A549 (cell line): ENCODE measurements at regions not wholly inside any gene's neighbourhood (a gene's known extent, or its start where the extent isn't known, plus 50 kb on each side); places are given as distances from the start of the nearest gene placed in this dataset.

ENCODE experiments used
- ATAC-seq, 2 experiments: fragments of 200-7000 bp in 1 of 2; fragments of >200 bp in 1 of 2; cut with Nextera tagmentation in 1 of 2; cut with Tn5 transposase in 1 of 2; 3 replicates each; pipeline versions ENCODE4 v1.8.0 to v1.9.1; 2018 to 2020; ENCODE audit warnings: mild to moderate bottlenecking in 1 of 2, moderate library complexity in 1 of 2
- CTCF ChIA-PET: fragments of 300-600 bp; sonication (Branson Sonifier 250); formaldehyde crosslinking; extraction: SDS; loops from one replicate; lab custom pipeline; 2021; ENCODE audit warnings: antibody characterized with exemption, inconsistent platforms; lab: Yijun Ruan, JAX
- POLR2A ChIA-PET: fragments of 350-600 bp; formaldehyde crosslinking; extraction: SDS; loops from one replicate; lab custom pipeline; 2021; ENCODE audit warnings: antibody characterized with exemption, inconsistent platforms; lab: Yijun Ruan, JAX
- DNase-seq, 2 experiments: peaks; one replicate each; pipeline versions ENCODE4 v3.0.0 to v3.0.0-alpha.2; 2011 to 2016; ENCODE audit warnings: low read depth in 1 of 2, low spot score in 1 of 2
- FAIRE-seq: peaks from 2 replicates; lab custom pipeline; 2011; peaks lifted over from hg19 to GRCh38; lab: Jason Lieb, UNC
- H3K27ac ChIP-seq, 2 experiments: fragments of >200 bp; sonication (Bioruptor Twin); formaldehyde crosslinking; 3 replicates each; pipeline ENCODE4 v1.5.1; 2016 to 2017
- H3K4me1 ChIP-seq: fragments of >200 bp; sonication (Bioruptor Twin); formaldehyde crosslinking; 3 replicates; pipeline ENCODE4 v1.6.1; 2016
- H3K4me2 ChIP-seq: fragments of >200 bp; sonication (Bioruptor Twin); formaldehyde crosslinking; 3 replicates; pipeline ENCODE4 v1.6.1; 2016
- H3K4me3 ChIP-seq: fragments of >200 bp; sonication (Bioruptor Twin); formaldehyde crosslinking; 3 replicates; pipeline ENCODE4 v1.5.1; 2016
- H3K9me3 ChIP-seq: fragments of >200 bp; sonication (Bioruptor Twin); formaldehyde crosslinking; 3 replicates; pipeline ENCODE4 v1.6.1; 2016
- BCL3 ChIP-seq: fragments of >200 bp; sonication (Bioruptor Twin); formaldehyde crosslinking; IDR thresholded peaks from 3 replicates; pipeline ENCODE4 v1.6.1; 2016
- CHD2 ChIP-seq: fragments of 150-350 bp; IDR thresholded peaks from 2 replicates; pipeline ENCODE4 v1.6.1; 2014; ENCODE audit warnings: low read length; ENCODE audit not compliant: partially characterized antibody
- CHD4 ChIP-seq: fragments of 200-600 bp; sonication (generic); IDR thresholded peaks from 2 replicates; pipeline ENCODE4 v1.6.1; 2016; ENCODE audit warnings: antibody characterized with exemption, mild to moderate bottlenecking, borderline replicate concordance
- E2F6 ChIP-seq: IDR thresholded peaks from 2 replicates; pipeline ENCODE4 v1.6.1; 2012; ENCODE audit warnings: low read depth, borderline replicate concordance
- EHF ChIP-seq: fragments of 250-450 bp; sonication (Bioruptor Pico); IDR thresholded peaks from 2 replicates; pipeline ENCODE4 v1.5.0; 2020; ENCODE audit warnings: mild to moderate bottlenecking
- EHMT2 ChIP-seq: fragments of 200-600 bp; sonication (generic); IDR thresholded peaks from 2 replicates; pipeline ENCODE4 v1.6.1; 2016; ENCODE audit warnings: antibody characterized with exemption, low read depth, mild to moderate bottlenecking, moderate library complexity
- EP300 ChIP-seq, 2 experiments: fragments of >200 bp; sonication (Bioruptor Twin); formaldehyde crosslinking; IDR thresholded peaks; 2 replicates in 1 of 2; 3 replicates in 1 of 2; pipeline ENCODE4 v1.6.1; 2016 to 2017
- ESRRA ChIP-seq: fragments of 150-350 bp; IDR thresholded peaks from 2 replicates; pipeline ENCODE4 v1.6.1; 2014; ENCODE audit warnings: mild to moderate bottlenecking, low read length, borderline replicate concordance
- HEYL ChIP-seq: fragments of 250-450 bp; sonication (Bioruptor Pico); IDR thresholded peaks from 2 replicates; pipeline ENCODE4 v1.8.0; 2021; ENCODE audit warnings: mild to moderate bottlenecking, moderate library complexity
- HOXA7 ChIP-seq: fragments of 250-450 bp; sonication (Bioruptor Pico); IDR thresholded peaks from 2 replicates; pipeline ENCODE4 v1.5.0; 2020; ENCODE audit warnings: mild to moderate bottlenecking, moderate library complexity
- HOXB13 ChIP-seq: fragments of 250-450 bp; sonication (Bioruptor Pico); IDR thresholded peaks from 2 replicates; pipeline ENCODE4 v1.5.0; 2020; ENCODE audit warnings: low read depth, mild to moderate bottlenecking, moderate library complexity
- HOXB5 ChIP-seq: fragments of 250-450 bp; sonication (Bioruptor Pico); IDR thresholded peaks from 2 replicates; pipeline ENCODE4 v1.5.0; 2020; ENCODE audit warnings: mild to moderate bottlenecking, moderate library complexity
- JUNB ChIP-seq: fragments of >200 bp; sonication (Bioruptor Twin); formaldehyde crosslinking; IDR thresholded peaks from 2 replicates; pipeline ENCODE4 v1.6.1; 2016
- KDM1A ChIP-seq: fragments of 200-600 bp; sonication (generic); IDR thresholded peaks from 2 replicates; pipeline ENCODE4 v1.6.1; 2016; ENCODE audit warnings: low read depth, mild to moderate bottlenecking
- KDM5A ChIP-seq: fragments of 200-600 bp; sonication (generic); IDR thresholded peaks from 2 replicates; pipeline ENCODE4 v1.6.1; 2016; ENCODE audit warnings: antibody characterized with exemption, mild to moderate bottlenecking
- MAX ChIP-seq: IDR thresholded peaks from 2 replicates; pipeline ENCODE4 v1.6.1; 2012
- NPAS2 ChIP-seq: fragments of 250-450 bp; sonication (Bioruptor Pico); IDR thresholded peaks from 2 replicates; pipeline ENCODE4 v1.8.0; 2022; ENCODE audit warnings: mild to moderate bottlenecking, moderate library complexity, borderline replicate concordance
- PHF8 ChIP-seq: fragments of 200-600 bp; sonication (generic); IDR thresholded peaks from 2 replicates; pipeline ENCODE4 v1.6.1; 2016; ENCODE audit warnings: low read depth, mild to moderate bottlenecking, antibody characterized with exemption, moderate library complexity, borderline replicate concordance
- POLR2A ChIP-seq: IDR thresholded peaks from 2 replicates; pipeline ENCODE4 v1.6.1; 2012; ENCODE audit warnings: mild to moderate bottlenecking, low read length
- RARB ChIP-seq: fragments of 250-450 bp; sonication (Bioruptor Pico); IDR thresholded peaks from 2 replicates; pipeline ENCODE4 v1.8.0; 2021; ENCODE audit warnings: mild to moderate bottlenecking, moderate library complexity
- REST ChIP-seq: fragments of 200-600 bp; sonication (generic); IDR thresholded peaks from 2 replicates; pipeline ENCODE4 v1.6.1; 2016; ENCODE audit warnings: antibody characterized with exemption, mild to moderate bottlenecking, moderate library complexity
- SMC3 ChIP-seq: fragments of >200 bp; sonication (Bioruptor Twin); formaldehyde crosslinking; IDR thresholded peaks from 3 replicates; pipeline ENCODE4 v1.6.1; 2018; ENCODE audit warnings: inconsistent platforms
- TP53 ChIP-seq: fragments of 250-450 bp; sonication (Bioruptor Pico); IDR thresholded peaks from 2 replicates; pipeline ENCODE4 v1.5.0; 2021; ENCODE audit warnings: mild to moderate bottlenecking, moderate library complexity
- ZFP36 ChIP-seq: fragments of 450-650 bp; IDR thresholded peaks from 2 replicates; pipeline ENCODE4 v1.6.1; 2014; ENCODE audit warnings: borderline replicate concordance; ENCODE audit not compliant: partially characterized antibody
- ZNF302 ChIP-seq: fragments of 250-450 bp; sonication (Bioruptor Pico); IDR thresholded peaks from 2 replicates; pipeline ENCODE4 v1.9.0; 2021; ENCODE audit warnings: inconsistent platforms, mild to moderate bottlenecking, moderate library complexity
- WGBS: methylation state at CpG from one replicate; pipeline ENCODE4 v1.1.6; 2017; ENCODE audit errors: missing lambda C conversion rate; 5-methylcytosine and 5-hydroxymethylcytosine counted together

GRCh38 chr13:107900775-107901174 is 314.6 kb downstream of the LIG4 start:
- H3K4me2 ChIP-seq = no peak overlapping the region
- TF ChIP-seq CHD4 (no peak), HEYL (CRISPR knock-in tag) (no peak), EHF (CRISPR knock-in tag) (no peak), EP300 (IDR thresholded peaks at IDR 0.05) (no peak), REST (no peak), HOXA7 (CRISPR knock-in tag) (no peak), SMC3 (no peak), HOXB13 (CRISPR knock-in tag) (no peak), MAX (no peak), TP53 (CRISPR knock-in tag) (no peak), ZFP36 (no peak), ZNF302 (CRISPR knock-in tag) (no peak), POLR2A (no peak), RARB (CRISPR knock-in tag) (no peak), HOXB5 (CRISPR knock-in tag) (no peak), E2F6 (no peak), BCL3 (no peak), PHF8 (no peak), ESRRA (no peak)
- H3K4me3 ChIP-seq = no peak overlapping the region
- no peak for FAIRE-seq
- WGBS = 4% methylated on average over 2 of the region's 2 CpGs
- H3K27ac ChIP-seq = no peak overlapping the region
- H3K4me1 ChIP-seq = no peaks in the 10 kb centered on the region
- no peak for ATAC-seq
- DNase-seq = no peak
- POLR2A ChIA-PET = no interaction called here
- H3K9me3 ChIP-seq = no peaks in the 10 kb centered on the region
- CTCF ChIA-PET = no interaction called here

DNA sequence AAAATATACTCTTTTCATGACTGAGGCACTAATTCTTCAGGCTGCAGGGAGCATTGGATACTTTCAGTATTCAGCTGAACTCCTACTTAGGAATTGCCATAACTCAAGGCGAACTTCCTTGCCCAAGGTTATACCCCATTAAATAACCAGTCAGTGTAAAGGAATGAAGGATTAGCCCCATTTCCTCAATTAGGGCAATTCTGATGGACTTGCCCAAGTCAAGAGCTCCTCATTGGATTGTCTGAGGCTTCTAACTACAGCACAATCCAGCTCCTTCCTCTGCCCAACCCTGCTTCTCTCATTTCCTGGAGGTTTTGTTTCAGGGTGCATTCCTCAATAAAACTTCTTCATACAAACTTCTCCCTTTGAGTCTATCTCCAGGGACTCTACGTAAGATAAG is 329.2 kb downstream of the LIG4 start:
- POLR2A ChIA-PET = no interaction called here
- CTCF ChIA-PET = no interaction called here
- Histone ChIP-seq H3K4me2 (no peak overlapping the region), H3K4me1 (no peaks in the 10 kb centered on the region), H3K4me3 (no peak overlapping the region), H3K27ac (no peak overlapping the region), H3K9me3 (no peaks in the 10 kb centered on the region)
- TF ChIP-seq CHD2 (no peak), EHMT2 (no peak), KDM5A (no peak), HEYL (CRISPR knock-in tag) (no peak), E2F6 (no peak), JUNB (no peak), EP300 (IDR thresholded peaks at IDR 0.05) (no peak), KDM1A (no peak), NPAS2 (CRISPR knock-in tag) (no peak)
- no peak for FAIRE-seq
- no peak for ATAC-seq
- no peak for DNase-seq
- 3% methylated on average over 2 of the region's 2 CpGs for WGBS
